RWPE2 (cell line): ENCODE measurements at regions not wholly inside any gene's neighbourhood (a gene's known extent, or its start where the extent isn't known, plus 50 kb on each side); places are given as distances from the start of the nearest gene placed in this dataset.
A peak's percentile ranks its signal among the peaks of the same experiment; 100 is the strongest.

ENCODE experiments used
- ATAC-seq: fragments of 200-7000 bp; cut with Tn5 transposase; 3 replicates; pipeline ENCODE4 v1.9.1; 2021; ENCODE audit warnings: low read depth
- DNase-seq: peaks from one replicate; pipeline ENCODE4 v3.0.0-alpha.2; 2020; ENCODE audit warnings: low spot score
- H3K27ac ChIP-seq: fragments of 450-650 bp; 2 replicates; pipeline ENCODE4 v1.5.1; 2017; ENCODE audit warnings: mild to moderate bottlenecking; ENCODE audit not compliant: poor library complexity, severe bottlenecking
- H3K27me3 ChIP-seq: fragments of 250-450 bp; sonication (Bioruptor Pico); 2 replicates; pipeline ENCODE4 v1.5.1; 2021; ENCODE audit warnings: mild to moderate bottlenecking, moderate library complexity; ENCODE audit not compliant: insufficient read depth, poor library complexity, severe bottlenecking
- H3K36me3 ChIP-seq: fragments of 250-450 bp; sonication (Bioruptor Pico); 2 replicates; pipeline ENCODE4 v1.5.1; 2020; ENCODE audit warnings: low read depth, mild to moderate bottlenecking, moderate library complexity
- H3K4me1 ChIP-seq: fragments of 250-450 bp; sonication (Bioruptor Pico); 2 replicates; pipeline ENCODE4 v1.5.1; 2021; ENCODE audit warnings: mild to moderate bottlenecking, moderate library complexity; ENCODE audit not compliant: insufficient read depth, poor library complexity, severe bottlenecking
- H3K4me3 ChIP-seq: fragments of 250-450 bp; sonication (Bioruptor Pico); 2 replicates; pipeline ENCODE4 v1.5.1; 2021; ENCODE audit warnings: mild to moderate bottlenecking, moderate library complexity; ENCODE audit not compliant: severe bottlenecking
- H3K9me3 ChIP-seq: fragments of 250-450 bp; sonication (Bioruptor Pico); 2 replicates; pipeline ENCODE4 v1.5.1; 2021; ENCODE audit warnings: mild to moderate bottlenecking, moderate library complexity; ENCODE audit not compliant: severe bottlenecking
- CTCF ChIP-seq: fragments of 450-650 bp; IDR thresholded peaks from one replicate; pipeline ENCODE4 v1.5.1; 2017; ENCODE audit warnings: mild to moderate bottlenecking, moderate library complexity; ENCODE audit not compliant: poor library complexity, severe bottlenecking

GRCh38 chr18:73766910-73767515, 380.6 kb downstream of the FBXO15 start:
- no peaks in the 10 kb centered on the region for H3K9me3 ChIP-seq
- no peak for TF ChIP-seq CTCF
- no peaks in the 10 kb centered on the region for H3K4me1 ChIP-seq
- ATAC-seq (no peak), DNase-seq (no peak)
- no peak overlapping the region for H3K27ac ChIP-seq
- no peaks in the 10 kb centered on the region for H3K36me3 ChIP-seq
- H3K4me3 ChIP-seq, result no peak overlapping the region
- H3K27me3 ChIP-seq, result no peaks in the 10 kb centered on the region

GRCh38 chr18:73758446-73758845, 389.2 kb downstream of the FBXO15 start:
- Histone ChIP-seq H3K9me3 (no peaks in the 10 kb centered on the region), H3K4me3 (no peak overlapping the region), H3K4me1 (peaks cover 9% of the 10 kb centered on the region), H3K27me3 (no peaks in the 10 kb centered on the region), H3K27ac (peak overlapping the region; percentile 56), H3K36me3 (no peaks in the 10 kb centered on the region)
- no peak for DNase-seq
- peak; percentile 79 for ATAC-seq
- no peak for TF ChIP-seq CTCF

- H3K9me3 ChIP-seq, result no peaks in the 10 kb centered on the region
- TF ChIP-seq CTCF, result no peak
- no peak for DNase-seq
- H3K4me3 ChIP-seq, result no peak overlapping the region
- ATAC-seq, result no peak
- no peak overlapping the region for H3K27ac ChIP-seq
- peaks cover 21% of the 10 kb centered on the region for H3K4me1 ChIP-seq
- no peaks in the 10 kb centered on the region for H3K27me3 ChIP-seq
- H3K36me3 ChIP-seq, result no peaks in the 10 kb centered on the region
Observed at GRCh38 chr18:73756256-73757091, 391.2 kb downstream of the FBXO15 start.

- Histone ChIP-seq H3K36me3 (no peaks in the 10 kb centered on the region), H3K4me1 (peaks cover 26% of the 10 kb centered on the region), H3K9me3 (no peaks in the 10 kb centered on the region), H3K27me3 (no peaks in the 10 kb centered on the region), H3K4me3 (no peak overlapping the region), H3K27ac (peak overlapping the region; percentile 37)
- no peak; the same call in 2 of the 3 replicates for ATAC-seq
- DNase-seq, result no peak
- TF ChIP-seq CTCF, result no peak
Observed at GRCh38 chr18:73752965-73753364, 394.7 kb downstream of the FBXO15 start.

- peak; percentile 86 for ATAC-seq
- no peaks in the 10 kb centered on the region for H3K27me3 ChIP-seq
- no peak for TF ChIP-seq CTCF
- H3K27ac ChIP-seq, result peak overlapping the region; percentile 37
- no peak for DNase-seq
- H3K4me3 ChIP-seq, result no peak overlapping the region
- H3K4me1 ChIP-seq, result peaks cover 23% of the 10 kb centered on the region
- H3K36me3 ChIP-seq, result no peaks in the 10 kb centered on the region
- no peaks in the 10 kb centered on the region for H3K9me3 ChIP-seq
Observed at GRCh38 chr18:73752546-73752945, 395.1 kb downstream of the FBXO15 start.
